ENCODE measurements at regions not wholly inside any gene's neighbourhood (a gene's known extent, or its start where the extent isn't known, plus 50 kb on each side); places are given as distances from the start of the nearest gene placed in this dataset.

GRCh38 chr12:46506961-46507360 is 134.4 kb upstream of the SLC38A2 start (continued):
- TF ChIP-seq CHD7 (IDR thresholded peaks at IDR 0.05; ENCODE audit: insufficient replicate concordance, low read length), result no peak
- TF ChIP-seq HDAC6 (IDR thresholded peaks at IDR 0.05; ENCODE audit: low read depth, low read length), result no peak
